B cell (primary cell): ENCODE measurements at regions not wholly inside any gene's neighbourhood (a gene's known extent, or its start where the extent isn't known, plus 50 kb on each side); places are given as distances from the start of the nearest gene placed in this dataset.

Source experiments
- ATAC-seq: fragments of 200-7000 bp; cut with Tn5 transposase; one replicate; pipeline ENCODE4 v1.10.0; 2021; ENCODE audit warnings: low read depth, mild to moderate bottlenecking, moderate number of reproducible peaks, moderate library complexity
- CTCF ChIA-PET: fragments of 350-600 bp; sonication (Branson Sonifier 250); formaldehyde crosslinking; loops from one replicate; lab custom pipeline; 2021; ENCODE audit warnings: antibody characterized with exemption, inconsistent platforms; lab: Charles Lee
- POLR2A ChIA-PET: fragments of 350-600 bp; sonication (Branson Sonifier 250); formaldehyde crosslinking; loops from one replicate; lab custom pipeline; 2021; ENCODE audit warnings: antibody characterized with exemption; lab: Charles Lee
- DNase-seq: peaks from one replicate; pipeline ENCODE4 v3.0.0; 2013
- H2AFZ ChIP-seq: 2 replicates; pipeline ENCODE4 v1.6.1; 2012; ENCODE audit warnings: mild to moderate bottlenecking, low read depth, low read length; ENCODE audit not compliant: insufficient read depth, poor library complexity, severe bottlenecking
- H3K27ac ChIP-seq, 2 donors: 1 replicate in 1 of 2; 2 replicates in 1 of 2; pipeline ENCODE4 v1.5.1; 2012 to 2013; ENCODE audit warnings: low read length in 2 of 2, mild to moderate bottlenecking in 2 of 2, moderate library complexity in 1 of 2
- H3K27me3 ChIP-seq, 4 experiments: fragments of 200-600 bp in 1 of 4; sonication (generic) in 1 of 4; replicated peaks in 1 of 4; 1 replicate in 2 of 4; 2 replicates in 2 of 4; pipeline versions ENCODE4 v1.6.1 to v1.7.0; 2013 to 2016; ENCODE audit warnings: low read length in 3 of 4, mild to moderate bottlenecking in 2 of 4, mixed read lengths in 1 of 4, moderate library complexity in 1 of 4; ENCODE audit not compliant: insufficient read depth in 4 of 4, control insufficient read depth in 3 of 4; ENCODE audit errors: control extremely low read depth in 1 of 4
- H3K36me3 ChIP-seq, 2 experiments: replicated peaks in 1 of 2; 1 replicate in 1 of 2; 2 replicates in 1 of 2; pipeline versions ENCODE4 v1.6.1 to v1.7.1; 2013; ENCODE audit warnings: low read length in 1 of 2; ENCODE audit not compliant: insufficient read depth in 2 of 2, control insufficient read depth in 1 of 2; ENCODE audit errors: control extremely low read depth in 1 of 2, extremely low read depth in 1 of 2
- H3K4me1 ChIP-seq, 2 donors: fragments of 200-600 bp in 1 of 2; sonication (generic) in 1 of 2; 1 replicate in 1 of 2; 2 replicates in 1 of 2; pipeline versions ENCODE4 v1.5.1 to v1.6.1; 2013 to 2017; ENCODE audit warnings: low read length in 2 of 2; ENCODE audit not compliant: control insufficient read depth in 2 of 2, insufficient read depth in 2 of 2
- H3K4me2 ChIP-seq: replicated peaks from 2 replicates; pipeline ENCODE3; 2012; ENCODE audit warnings: mild to moderate bottlenecking, low read depth, low read length; ENCODE audit not compliant: poor library complexity, severe bottlenecking
- H3K4me3 ChIP-seq, 5 experiments: fragments of 200-600 bp in 1 of 5; sonication (generic) in 1 of 5; 1 replicate in 3 of 5; 2 replicates in 2 of 5; pipeline versions ENCODE4 v1.5.1 to v1.7.0; 2011 to 2016; ENCODE audit warnings: low read length in 4 of 5, mild to moderate bottlenecking in 4 of 5, low read depth in 2 of 5, control low read depth in 1 of 5, moderate library complexity in 1 of 5; ENCODE audit not compliant: insufficient read depth in 1 of 5; ENCODE audit errors: control extremely low read depth in 1 of 5, extremely low read depth in 1 of 5
- H3K79me2 ChIP-seq: fragments of 200-600 bp; sonication (generic); one replicate; pipeline ENCODE4 v1.6.0; 2016; ENCODE audit warnings: low read length; ENCODE audit not compliant: control insufficient read depth, insufficient read depth
- H3K9ac ChIP-seq: fragments of 200-600 bp; sonication (generic); 2 replicates; pipeline ENCODE4 v1.6.1; 2017; ENCODE audit warnings: mild to moderate bottlenecking, low read length, moderate library complexity
- H3K9me3 ChIP-seq, 3 donors: one replicate each; pipeline versions ENCODE4 v1.6.1 to v1.7.1; 2013; ENCODE audit warnings: low read length in 2 of 3; ENCODE audit not compliant: control insufficient read depth in 2 of 3, insufficient read depth in 1 of 3; ENCODE audit errors: control extremely low read depth in 1 of 3
- H4K20me1 ChIP-seq: 2 replicates; pipeline ENCODE4 v1.6.0; 2012; ENCODE audit warnings: mild to moderate bottlenecking, low read length; ENCODE audit not compliant: insufficient read depth, control insufficient read depth, poor library complexity, severe bottlenecking
- H3K27ac Mint-ChIP-seq: one replicate; pipeline ENCODE4 v1.8.0; 2021; ENCODE audit warnings: mixed read lengths
- H3K27me3 Mint-ChIP-seq: one replicate; pipeline ENCODE4 v1.8.0; 2021; ENCODE audit warnings: mixed read lengths
- H3K4me1 Mint-ChIP-seq: one replicate; pipeline ENCODE4 v1.8.0; 2021; ENCODE audit warnings: mixed read lengths
- H3K4me3 Mint-ChIP-seq: one replicate; pipeline ENCODE4 v1.8.0; 2021; ENCODE audit warnings: mixed read lengths
- H3K9me3 Mint-ChIP-seq: one replicate; pipeline ENCODE4 v1.8.0; 2022; ENCODE audit warnings: mixed read lengths; ENCODE audit not compliant: insufficient read depth
- EZH2 ChIP-seq: IDR thresholded peaks from 2 replicates; pipeline ENCODE4 v1.6.1; 2012; ENCODE audit warnings: borderline replicate concordance, low read depth, mild to moderate bottlenecking, moderate library complexity, low read length; ENCODE audit not compliant: insufficient read depth, poor library complexity, severe bottlenecking
- WGBS: methylation state at CpG from one replicate; pipeline ENCODE4 v1.1.5; 2013; ENCODE audit warnings: missing lambda C conversion rate; ENCODE audit not compliant: insufficient coverage; 5-methylcytosine and 5-hydroxymethylcytosine counted together
- intact Hi-C: fragments of 100-400 bp; cut with micrococcal nuclease; formaldehyde crosslinking; loops from one replicate; pipeline ENCODE4 v1.10.0; 2022
- TF ChIP-seq, protein P1 (sequence below): fragments of 200-600 bp; IDR thresholded peaks from one replicate; pipeline ENCODE4 v1.8.0; 2022; ENCODE audit warnings: antibody characterized with exemption, mild to moderate bottlenecking

DNA sequence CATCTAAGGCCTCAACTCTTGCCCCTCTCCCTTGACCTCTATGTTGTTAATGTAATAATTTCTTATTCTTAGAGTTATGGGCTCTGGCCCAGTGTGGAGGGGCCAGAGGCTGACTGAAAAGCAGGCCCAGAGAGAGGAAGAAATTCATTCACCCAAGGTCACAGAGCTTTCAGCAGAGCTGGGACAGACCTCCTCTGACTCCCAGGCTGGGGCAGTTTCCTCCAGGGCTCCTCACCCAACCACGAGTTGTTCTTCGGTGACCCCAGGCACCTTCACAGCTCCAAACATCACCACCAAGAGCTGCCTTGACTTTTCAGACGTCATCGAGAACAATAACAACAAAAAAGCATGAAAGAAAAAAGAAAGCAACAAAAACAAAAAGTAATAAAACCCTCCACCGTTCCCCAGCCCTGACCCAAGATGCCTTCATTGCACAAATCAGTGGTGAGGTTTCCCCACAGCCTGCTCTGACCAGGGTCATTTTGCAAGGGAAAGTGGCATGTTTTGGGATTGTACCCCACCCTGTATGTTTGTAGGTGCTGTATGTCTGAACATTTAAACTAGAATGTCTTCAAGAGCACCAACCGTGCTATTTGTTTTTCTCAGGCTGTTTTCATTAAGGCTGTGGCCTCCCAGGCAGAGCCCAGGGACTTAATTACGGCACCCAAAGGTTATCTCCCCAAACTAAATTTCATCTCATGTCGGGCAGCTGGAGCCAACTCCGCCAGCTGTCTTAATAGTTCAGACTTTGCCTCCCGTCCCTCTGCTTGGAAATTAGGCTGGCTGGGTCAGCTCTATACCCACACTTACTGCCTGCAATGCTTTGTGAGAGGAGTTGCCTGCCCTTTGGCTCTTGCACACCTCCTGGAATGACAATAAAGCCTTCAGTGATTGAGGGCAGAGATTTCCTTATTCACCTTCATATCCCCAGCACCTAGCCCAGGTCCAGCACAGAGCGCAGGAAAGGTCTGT, 173.8 kb downstream of the RPLP1 start:
- H3K9ac ChIP-seq = no peak overlapping the region
- peaks cover 55% of the 10 kb centered on the region for H3K27me3 Mint-ChIP-seq
- CTCF ChIA-PET = no interaction called here
- H3K27ac Mint-ChIP-seq = no peak overlapping the region
- peaks cover 3% of the 10 kb centered on the region for H3K4me1 Mint-ChIP-seq
- no peaks in the 10 kb centered on the region for H3K4me1 ChIP-seq
- H3K4me2 ChIP-seq = no peak overlapping the region
- WGBS = 95% methylated on average over 10 of the region's 11 CpGs
- TF ChIP-seq, protein P1, sequence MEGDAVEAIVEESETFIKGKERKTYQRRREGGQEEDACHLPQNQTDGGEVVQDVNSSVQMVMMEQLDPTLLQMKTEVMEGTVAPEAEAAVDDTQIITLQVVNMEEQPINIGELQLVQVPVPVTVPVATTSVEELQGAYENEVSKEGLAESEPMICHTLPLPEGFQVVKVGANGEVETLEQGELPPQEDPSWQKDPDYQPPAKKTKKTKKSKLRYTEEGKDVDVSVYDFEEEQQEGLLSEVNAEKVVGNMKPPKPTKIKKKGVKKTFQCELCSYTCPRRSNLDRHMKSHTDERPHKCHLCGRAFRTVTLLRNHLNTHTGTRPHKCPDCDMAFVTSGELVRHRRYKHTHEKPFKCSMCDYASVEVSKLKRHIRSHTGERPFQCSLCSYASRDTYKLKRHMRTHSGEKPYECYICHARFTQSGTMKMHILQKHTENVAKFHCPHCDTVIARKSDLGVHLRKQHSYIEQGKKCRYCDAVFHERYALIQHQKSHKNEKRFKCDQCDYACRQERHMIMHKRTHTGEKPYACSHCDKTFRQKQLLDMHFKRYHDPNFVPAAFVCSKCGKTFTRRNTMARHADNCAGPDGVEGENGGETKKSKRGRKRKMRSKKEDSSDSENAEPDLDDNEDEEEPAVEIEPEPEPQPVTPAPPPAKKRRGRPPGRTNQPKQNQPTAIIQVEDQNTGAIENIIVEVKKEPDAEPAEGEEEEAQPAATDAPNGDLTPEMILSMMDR = no peak
- peaks cover 0 to 27% (median 15%) of the 10 kb centered on the region in 4 experiments for H3K27me3 ChIP-seq
- ATAC-seq = no peak
- no peak overlapping the region for H3K27ac ChIP-seq
- no peak for DNase-seq
- H3K79me2 ChIP-seq = no peaks in the 10 kb centered on the region
- H3K36me3 ChIP-seq = no peaks in the 10 kb centered on the region
- intact Hi-C loops = no loop called here
- POLR2A ChIA-PET = no interaction called here
- no peaks in the 10 kb centered on the region for H3K9me3 Mint-ChIP-seq
- H4K20me1 ChIP-seq = no peaks in the 10 kb centered on the region
- H3K9me3 ChIP-seq = no peaks in the 10 kb centered on the region
- no peak overlapping the region for H3K4me3 Mint-ChIP-seq
- H2AFZ ChIP-seq = no peak overlapping the region
- H3K4me3 ChIP-seq = no peak overlapping the region

DNA sequence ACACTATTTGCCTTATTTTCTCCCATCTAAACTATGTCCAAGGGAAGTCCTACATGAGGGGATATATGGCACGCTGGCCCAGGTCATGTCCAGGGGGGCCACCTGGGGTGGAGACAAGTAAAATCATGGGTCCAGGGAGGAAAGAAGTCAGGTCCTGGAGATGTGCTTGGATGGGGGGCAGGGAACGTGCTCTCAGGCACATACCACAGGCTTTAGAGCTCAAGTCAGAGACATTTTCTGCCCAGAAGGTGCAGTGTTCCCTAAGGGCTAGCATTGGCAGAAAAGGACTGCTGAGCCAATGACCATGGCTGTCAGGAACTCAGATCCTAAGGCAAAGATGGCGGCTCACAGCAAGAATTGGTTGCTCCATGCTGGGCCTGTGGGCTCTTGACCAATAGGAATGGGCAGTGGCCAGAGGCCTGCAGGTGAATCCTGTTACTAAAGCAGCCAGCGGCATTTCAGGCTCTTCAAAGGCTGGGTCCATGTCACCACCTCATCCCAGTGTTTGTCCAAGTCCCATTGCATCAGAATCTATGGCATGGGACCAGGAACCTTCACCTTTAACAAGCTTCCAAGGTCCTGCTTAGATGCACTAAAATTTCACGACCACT, 175.0 kb downstream of the RPLP1 start:
- Mint-ChIP-seq H3K27ac (no peak overlapping the region), H3K4me3 (no peak overlapping the region), H3K4me1 (peaks cover 3% of the 10 kb centered on the region), H3K27me3 (peaks cover 62% of the 10 kb centered on the region), H3K9me3 (no peaks in the 10 kb centered on the region)
- Histone ChIP-seq H4K20me1 (no peaks in the 10 kb centered on the region), H3K27ac (no peak overlapping the region), H3K9me3 (no peaks in the 10 kb centered on the region), H3K9ac (no peak overlapping the region), H2AFZ (no peak overlapping the region), H3K79me2 (no peaks in the 10 kb centered on the region), H3K27me3 (peaks cover 0 to 28% (median 16%) of the 10 kb centered on the region in 4 experiments), H3K36me3 (no peaks in the 10 kb centered on the region), H3K4me3 (no peak overlapping the region), H3K4me2 (no peak overlapping the region), H3K4me1 (no peaks in the 10 kb centered on the region)
- DNase-seq (no peak), ATAC-seq (no peak)
- ChIA-PET CTCF (no interaction called here), POLR2A (no interaction called here)
- TF ChIP-seq, protein P1 = no peak
- TF ChIP-seq EZH2 = no peak
- WGBS = 89% methylated on average over 4 of the region's 5 CpGs
- intact Hi-C loops = no loop called here
